NCI-H2196 (cell line): ENCODE measurements at regions not wholly inside any gene's neighbourhood (a gene's known extent, or its start where the extent isn't known, plus 50 kb on each side); places are given as distances from the start of the nearest gene placed in this dataset.

Experiments used
- DNase-seq: peaks from one replicate; lab custom pipeline; 2025; ENCODE audit not compliant: unreplicated experiment; lab: John Stamatoyannopoulos, UW

GRCh38 chr4:100970414-100970813 is 376.9 kb downstream of the PPP3CA start:
- DNase-seq: no peak

- no peak for DNase-seq
Observed at GRCh38 chr4:100969925-100970324, 377.4 kb downstream of the PPP3CA start.

GRCh38 chr4:100968046-100968445 is 379.3 kb downstream of the PPP3CA start:
- no peak for DNase-seq

- no peak for DNase-seq
Observed at GRCh38 chr4:100963627-100964026, 383.7 kb downstream of the PPP3CA start.

GRCh38 chr4:100962698-100963097 is 384.6 kb downstream of the PPP3CA start:
- no peak for DNase-seq

GRCh38 chr4:100960232-100960631 is 387.1 kb downstream of the PPP3CA start:
- DNase-seq: no peak

- DNase-seq: no peak
Observed at GRCh38 chr4:100954046-100954445, 393.3 kb downstream of the PPP3CA start.

GRCh38 chr4:100953616-100954015 is 393.7 kb downstream of the PPP3CA start:
- no peak for DNase-seq

- DNase-seq: no peak
Observed at GRCh38 chr4:100952590-100952989, 394.7 kb downstream of the PPP3CA start.

GRCh38 chr4:100949350-100949935 is 397.9 kb downstream of the PPP3CA start:
- no peak for DNase-seq

GRCh38 chr4:100948911-100949310 is 398.4 kb downstream of the PPP3CA start:
- DNase-seq: no peak

- DNase-seq: no peak
Observed at GRCh38 chr4:100945789-100946188, 401.5 kb downstream of the PPP3CA start.

GRCh38 chr4:100938698-100939097 is 408.6 kb downstream of the PPP3CA start:
- no peak for DNase-seq

- no peak for DNase-seq
Observed at GRCh38 chr4:100936661-100937375, 410.5 kb downstream of the PPP3CA start.

GRCh38 chr4:100935090-100935489 is 412.2 kb downstream of the PPP3CA start:
- no peak for DNase-seq

GRCh38 chr4:100933628-100934027 is 413.7 kb downstream of the PPP3CA start:
- DNase-seq: no peak

GRCh38 chr4:100929758-100930157 is 411.9 kb upstream of the EMCN start:
- DNase-seq: no peak

- DNase-seq: peak; percentile 6
Observed at GRCh38 chr4:100929135-100929534, 411.3 kb upstream of the EMCN start.

- DNase-seq: no peak
Observed at GRCh38 chr4:100926039-100926717, 408.4 kb upstream of the EMCN start.

- no peak for DNase-seq
Observed at GRCh38 chr4:100913685-100914084, 395.9 kb upstream of the EMCN start.

- DNase-seq: no peak
Observed at GRCh38 chr4:100908540-100908939, 390.7 kb upstream of the EMCN start.
